Stimulated activated CD4-positive, alpha-beta T cell treated with anti-CD3 and anti-CD28 coated beads, Interleukin-2, amount 100 ng/mL, for 24 hours (primary cell): ENCODE measurements at regions not wholly inside any gene's neighbourhood (a gene's known extent, or its start where the extent isn't known, plus 50 kb on each side); places are given as distances from the start of the nearest gene placed in this dataset.
"Not testable (repeated sequence)": the region's sequence is repeated elsewhere in the genome, so short reads cannot be mapped to it uniquely, and the experiment has no call there.

ENCODE experiments used
- DNase-seq, 2 donors: peaks; one replicate each; pipeline ENCODE4 v3.0.0-alpha.2; 2020

DNA sequence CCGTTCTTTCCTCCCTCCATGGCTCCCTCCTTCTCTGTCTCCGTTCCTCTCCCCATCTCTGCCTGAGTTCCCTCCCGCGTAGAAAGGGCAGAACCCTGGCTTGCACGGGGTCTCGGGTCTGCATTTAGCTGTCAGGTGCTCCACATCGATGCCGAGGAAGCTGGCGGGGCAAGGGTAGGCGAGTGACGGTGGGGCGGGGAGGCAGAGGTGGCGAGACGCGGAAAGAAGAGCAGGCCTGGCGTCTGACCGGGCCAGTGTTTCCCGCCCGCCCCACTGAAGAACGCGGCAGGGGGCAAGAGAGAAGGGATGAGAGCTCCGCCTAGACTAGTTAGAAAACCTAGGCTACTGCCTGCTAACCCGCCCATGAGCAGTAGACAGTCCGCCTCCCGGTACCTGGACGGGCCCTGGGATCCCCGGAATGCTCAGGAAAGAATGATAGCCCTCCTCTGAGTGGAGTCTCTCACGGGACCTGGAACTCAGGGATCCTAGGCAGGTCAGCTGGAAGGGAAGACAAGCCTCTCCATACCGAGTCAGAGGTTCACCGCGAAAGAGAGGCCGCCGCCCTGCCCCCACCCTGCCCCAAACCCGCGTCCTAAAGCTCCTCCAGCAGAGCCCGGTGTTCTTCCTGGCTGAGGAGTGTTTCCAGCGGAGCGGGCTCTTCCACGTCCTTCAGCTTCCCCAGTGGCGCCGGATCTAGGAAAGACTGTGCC lies 357.9 kb upstream of the DEFB115 start:
- DNase-seq = not testable (repeated sequence)

DNA sequence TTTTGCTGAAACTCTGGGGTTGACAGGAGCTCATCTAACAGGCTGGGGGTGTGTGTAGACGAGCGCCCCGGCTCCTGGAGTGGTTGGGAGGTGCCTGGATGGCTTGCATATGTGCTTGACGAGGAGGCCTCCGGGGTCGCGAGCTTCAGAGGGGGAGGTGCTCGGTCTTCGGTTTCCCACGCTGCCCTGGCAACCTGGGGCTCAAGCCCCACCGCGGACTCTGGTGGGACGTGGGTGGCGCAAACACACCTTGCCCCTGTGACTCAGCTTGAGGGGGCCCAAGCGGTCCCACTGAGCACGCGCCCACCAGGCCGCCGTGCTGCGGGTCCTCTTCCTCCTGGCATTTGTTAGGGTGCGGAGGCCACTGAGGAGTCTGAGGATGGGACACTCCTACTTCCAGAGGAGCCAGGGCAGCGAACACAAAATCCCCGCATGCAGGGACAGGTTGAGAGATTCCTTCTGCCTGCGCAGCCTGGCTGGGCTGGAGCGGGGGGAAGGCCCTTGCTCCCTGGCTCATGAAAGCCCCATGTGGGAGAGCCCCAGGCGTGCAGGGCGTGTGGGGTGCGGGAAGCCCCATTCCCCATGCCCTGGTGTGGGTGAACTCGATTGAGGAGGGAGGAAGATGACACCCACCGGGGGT lies 357.3 kb upstream of the DEFB115 start:
- DNase-seq = not testable (repeated sequence)

DNA sequence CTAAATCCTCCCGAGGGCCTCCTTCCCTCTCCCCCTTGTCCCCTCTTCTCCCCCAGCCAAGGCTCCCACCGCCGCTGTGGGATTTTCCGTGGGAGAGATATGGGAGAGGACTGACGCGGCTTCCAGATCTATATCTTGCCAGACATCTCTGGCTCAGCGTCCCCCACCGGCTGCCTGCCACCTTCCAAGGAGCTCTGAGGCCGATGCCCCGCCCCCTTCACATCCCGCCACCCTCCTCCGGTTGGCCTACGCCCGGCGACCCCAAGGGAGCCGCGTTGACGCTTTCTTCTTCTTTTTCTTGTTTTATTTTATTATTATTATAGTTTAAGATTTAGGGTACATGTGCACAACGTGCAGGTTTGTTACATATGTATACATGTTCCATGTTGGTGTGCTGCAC lies 352.2 kb upstream of the DEFB115 start:
- not testable (repeated sequence) for DNase-seq

DNA sequence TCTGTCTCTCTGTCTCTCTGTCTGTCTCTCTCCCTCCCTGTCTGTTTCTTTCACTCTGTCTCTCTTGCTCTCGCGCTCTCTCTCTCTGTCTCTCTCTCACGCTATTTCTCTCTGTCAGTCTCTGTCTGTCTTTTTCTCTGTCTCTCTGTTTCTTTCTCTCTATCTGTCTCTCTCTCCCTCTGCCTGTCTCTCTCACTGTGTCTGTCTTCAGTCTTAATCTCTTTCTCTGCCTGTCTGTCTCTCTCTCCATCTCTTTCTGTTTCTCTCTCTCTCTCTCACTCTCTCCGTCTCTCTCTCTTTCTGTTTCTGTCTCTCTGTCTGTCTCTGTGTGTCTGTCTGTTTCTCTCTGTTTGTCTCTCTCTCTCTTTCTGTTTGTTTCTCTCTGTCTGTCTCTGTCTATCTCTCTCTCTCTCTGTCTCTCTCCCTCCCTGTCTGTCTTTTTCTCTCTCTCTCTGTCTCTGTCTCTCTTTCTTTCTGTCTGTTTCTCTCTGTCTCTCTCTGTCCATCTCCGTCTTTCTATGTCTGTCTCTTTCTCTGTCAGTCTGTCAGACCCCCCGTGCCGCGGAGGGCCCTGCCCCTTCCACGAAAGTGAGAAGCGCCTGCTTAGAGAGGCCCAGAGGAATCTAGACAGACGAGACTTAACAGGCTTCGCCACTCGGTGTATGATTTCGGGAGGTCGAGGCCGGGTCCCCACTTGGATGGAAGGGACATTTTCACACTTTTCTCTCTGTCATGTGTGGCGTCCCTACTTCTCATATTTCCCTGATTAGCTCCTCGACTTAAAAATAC lies 346.3 kb upstream of the DEFB115 start:
- DNase-seq = no peak

DNA sequence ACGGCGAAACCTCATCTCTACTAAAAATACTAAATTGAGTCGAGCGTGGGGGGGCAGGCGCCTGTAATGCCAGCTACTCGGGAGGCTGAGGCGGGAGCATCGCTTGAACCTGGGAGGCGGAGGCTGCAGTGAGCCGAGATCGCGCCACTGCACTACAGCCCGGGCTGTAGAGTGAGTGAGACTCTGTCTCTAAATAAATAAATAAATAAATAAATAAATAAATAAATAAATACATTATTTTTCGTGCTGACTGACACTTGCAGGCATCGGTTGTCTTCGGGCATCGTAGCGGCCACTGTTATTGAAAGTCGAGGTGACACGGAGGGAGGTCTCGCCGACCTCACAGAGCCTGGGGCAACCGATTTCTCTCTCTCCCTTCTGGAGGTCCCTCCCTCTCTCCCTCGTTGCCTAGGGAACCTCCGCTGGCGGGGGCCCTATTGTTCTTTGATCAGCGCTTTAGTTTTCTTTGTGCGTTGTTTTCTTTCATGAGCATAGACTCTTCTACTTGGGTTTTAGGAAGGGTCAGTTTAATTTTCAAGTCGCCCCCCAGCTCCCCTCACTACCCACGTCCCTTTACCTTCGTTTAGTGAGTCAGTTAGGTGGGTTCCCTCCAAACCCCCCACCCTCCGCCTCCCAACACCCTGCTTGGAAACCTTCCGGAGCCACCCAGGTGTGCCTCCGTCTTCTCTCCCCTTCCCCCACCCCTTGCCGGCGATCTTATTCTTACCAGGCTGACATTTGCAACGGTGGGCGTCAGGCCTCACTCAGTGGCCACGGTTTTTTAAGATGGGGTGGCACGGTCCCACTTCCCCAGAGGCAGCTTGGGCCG lies 345.4 kb upstream of the DEFB115 start:
- not testable (repeated sequence) for DNase-seq

DNA sequence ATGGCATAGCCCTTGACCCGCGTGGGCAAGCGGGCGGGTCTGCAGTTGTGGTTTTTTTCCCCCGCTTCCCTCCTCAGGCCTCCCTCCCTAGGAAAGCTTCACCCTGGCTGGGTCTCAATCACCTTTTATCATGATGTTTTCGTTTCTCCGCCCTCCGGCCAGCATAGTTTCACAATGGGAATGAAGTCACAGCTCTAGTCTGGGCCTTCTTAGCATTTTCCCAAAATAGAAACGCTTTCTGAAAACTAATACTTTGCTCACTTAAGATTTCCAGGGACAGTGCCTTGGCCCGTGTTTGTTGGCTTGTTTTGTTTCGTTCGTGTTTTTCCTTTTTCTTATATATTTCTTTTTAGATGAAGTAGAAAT lies 344.8 kb upstream of the DEFB115 start:
- DNase-seq = not testable (repeated sequence)

DNA sequence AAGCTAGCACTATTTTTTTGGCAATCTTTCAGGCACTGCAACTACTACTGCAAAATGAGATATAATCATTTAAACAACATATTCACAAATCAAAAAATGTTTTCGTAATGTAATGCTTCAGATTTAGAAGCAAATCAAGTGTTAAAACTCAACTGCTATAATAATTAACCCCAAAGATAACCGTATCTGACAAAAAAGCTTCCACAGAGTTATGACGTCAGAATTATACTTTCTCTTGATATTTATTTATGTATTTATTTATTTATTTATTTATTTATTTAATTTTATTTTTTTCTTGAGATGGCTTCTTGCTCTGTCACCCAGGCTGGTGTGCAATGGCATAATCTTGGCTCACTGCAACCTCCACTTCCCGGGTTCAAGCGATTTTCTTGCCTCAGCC lies 341.1 kb upstream of the DEFB115 start:
- DNase-seq = not testable (repeated sequence)

DNA sequence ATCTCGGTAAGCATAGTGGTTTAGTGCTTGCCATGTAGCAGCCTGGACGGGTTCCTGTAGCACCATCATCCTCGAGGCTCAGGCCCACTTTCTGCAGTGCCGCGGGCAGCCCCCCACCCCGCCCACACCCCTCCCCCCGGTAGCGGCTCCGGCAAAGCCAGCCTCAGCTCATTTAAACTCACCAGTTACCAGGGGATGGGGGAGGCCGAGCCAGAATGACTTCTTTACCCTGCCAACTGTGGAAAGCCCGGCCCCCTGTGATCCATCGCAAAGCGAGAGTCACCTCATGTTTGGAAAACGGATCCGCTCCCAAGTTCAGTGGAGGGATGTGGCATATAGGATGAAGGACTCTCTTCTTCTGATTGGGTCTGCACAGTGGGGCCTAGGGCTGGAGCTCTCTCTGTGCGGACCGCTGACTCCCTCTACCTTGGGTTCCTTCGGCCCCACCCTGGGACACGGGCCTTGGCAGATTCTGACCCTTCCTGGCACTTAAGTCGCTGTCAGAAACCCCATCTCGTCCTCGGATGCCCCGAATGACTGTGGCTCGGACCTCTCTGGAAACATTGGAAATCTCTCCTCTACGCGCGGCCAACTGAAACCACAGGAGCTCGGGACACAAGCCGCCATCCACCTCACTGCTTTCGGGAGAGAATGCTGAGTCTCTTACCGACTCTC lies 337.8 kb upstream of the DEFB115 start:
- DNase-seq = no peak

DNA sequence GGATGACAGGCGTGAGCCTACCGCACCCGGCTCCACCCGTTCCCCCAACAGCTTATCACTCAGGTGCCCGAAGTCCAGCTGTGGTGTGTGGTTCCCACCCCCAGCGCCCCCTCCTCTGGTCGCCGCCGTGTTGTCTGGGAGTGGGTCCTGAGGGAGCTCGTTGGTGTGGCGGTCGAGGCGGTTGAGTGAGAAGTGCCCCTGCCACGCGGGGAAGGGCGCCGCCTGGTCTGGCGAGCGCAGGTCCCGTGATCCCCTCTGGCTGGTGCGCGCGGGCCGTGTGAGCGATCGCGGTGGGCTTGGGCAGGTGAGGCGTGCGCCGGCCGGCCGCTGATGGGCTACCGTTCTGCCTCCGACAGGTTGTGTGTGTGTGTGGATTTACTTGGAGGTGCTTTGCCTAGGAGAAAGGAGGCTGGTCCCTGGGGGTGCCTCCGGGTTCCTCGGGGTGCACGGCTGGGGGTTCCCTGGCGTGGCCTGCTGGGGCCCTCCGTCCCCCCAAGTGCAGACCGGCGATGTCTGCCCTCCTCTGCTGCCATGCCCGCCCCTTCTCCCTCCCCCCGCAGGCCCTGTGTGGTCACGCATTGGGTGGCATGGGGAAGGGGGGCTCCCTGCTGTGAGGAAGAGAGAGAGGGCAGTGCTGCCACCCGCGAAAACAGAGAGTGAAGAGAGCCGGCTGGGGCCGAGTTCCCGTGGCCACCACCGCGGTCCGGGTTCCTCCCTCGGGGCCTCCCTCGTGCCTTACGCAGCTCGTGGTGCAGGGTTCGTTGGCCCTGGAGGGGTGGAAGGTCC lies 336.0 kb upstream of the DEFB115 start:
- no peak for DNase-seq

DNA sequence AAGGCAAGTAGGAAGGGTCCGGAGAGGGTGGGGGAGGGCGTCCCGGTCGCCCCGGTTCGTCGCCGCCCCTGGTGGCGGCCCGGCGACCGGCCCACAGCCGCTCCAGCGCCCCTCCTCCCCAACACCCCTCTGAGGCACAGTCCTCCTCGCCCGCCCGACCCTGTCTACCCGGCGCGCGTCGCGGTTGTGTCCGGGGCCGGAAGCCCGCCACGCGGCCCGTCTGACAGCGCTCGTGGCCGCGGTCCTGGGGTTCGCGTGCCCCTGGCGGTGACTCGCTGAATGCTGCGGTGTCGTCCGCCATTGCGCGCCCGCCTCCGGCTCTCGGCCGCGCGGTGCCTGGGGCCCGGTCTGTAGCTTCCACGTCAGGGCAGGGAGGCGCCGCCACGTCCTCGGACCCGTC lies 335.3 kb upstream of the DEFB115 start:
- DNase-seq = no peak

DNA sequence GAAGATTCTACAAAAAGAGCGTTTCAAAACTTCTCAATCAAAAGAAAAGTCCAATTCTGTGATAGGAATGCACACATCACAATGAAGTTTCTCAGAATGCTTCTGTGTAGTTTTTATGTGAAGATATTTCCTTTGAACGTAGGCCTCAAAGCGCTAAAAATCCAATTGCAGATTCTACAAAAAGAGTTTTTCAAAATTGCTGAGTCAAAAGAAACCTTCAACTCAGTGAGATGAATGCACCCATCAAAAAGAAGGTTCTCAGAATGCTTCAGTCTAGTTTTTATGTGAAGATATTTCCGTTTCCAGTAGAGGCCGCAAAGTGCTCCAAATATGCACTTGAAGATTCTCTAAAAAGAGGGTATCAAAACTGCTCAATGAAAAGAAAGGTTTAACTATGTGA lies 319.7 kb upstream of the DEFB115 start:
- no peak for DNase-seq

DNA sequence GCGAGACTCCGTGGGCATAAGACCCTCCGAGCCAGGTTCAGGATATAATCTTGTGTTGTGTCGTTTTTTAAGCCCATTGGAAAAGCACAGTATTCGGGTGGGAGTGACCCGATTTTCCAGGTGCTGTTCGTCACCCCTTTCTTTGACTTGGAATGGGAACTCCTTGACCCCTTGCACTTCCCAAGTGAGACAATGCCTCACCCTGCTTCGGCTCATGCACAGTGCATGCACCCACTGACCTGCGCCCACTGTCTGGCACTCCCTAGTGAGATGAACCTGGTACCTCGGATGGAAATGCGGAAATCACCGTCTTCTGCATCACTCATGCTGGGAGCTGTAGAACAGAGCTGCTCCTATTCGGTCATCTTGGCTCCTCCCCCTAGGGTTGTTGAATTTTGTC lies 307.7 kb upstream of the DEFB115 start:
- DNase-seq = no peak

DNA sequence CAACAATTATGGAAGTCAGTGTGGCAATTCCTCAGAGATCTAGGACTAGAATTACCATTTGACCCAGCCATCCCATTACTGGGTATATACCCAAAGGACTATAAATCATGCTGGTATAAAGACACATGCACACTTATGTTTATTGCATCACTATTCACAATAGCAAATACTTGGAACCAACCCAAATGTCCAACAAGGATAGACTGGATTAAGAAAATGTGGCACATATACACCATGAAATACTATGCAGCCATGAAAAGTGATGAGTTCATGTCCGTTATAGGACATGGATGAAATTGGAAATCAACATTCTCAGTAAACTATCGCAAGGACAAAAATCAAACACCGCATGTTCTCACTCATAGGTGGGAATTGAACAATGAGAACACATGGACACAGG lies 306.4 kb upstream of the DEFB115 start:
- DNase-seq = not testable (repeated sequence)

DNA sequence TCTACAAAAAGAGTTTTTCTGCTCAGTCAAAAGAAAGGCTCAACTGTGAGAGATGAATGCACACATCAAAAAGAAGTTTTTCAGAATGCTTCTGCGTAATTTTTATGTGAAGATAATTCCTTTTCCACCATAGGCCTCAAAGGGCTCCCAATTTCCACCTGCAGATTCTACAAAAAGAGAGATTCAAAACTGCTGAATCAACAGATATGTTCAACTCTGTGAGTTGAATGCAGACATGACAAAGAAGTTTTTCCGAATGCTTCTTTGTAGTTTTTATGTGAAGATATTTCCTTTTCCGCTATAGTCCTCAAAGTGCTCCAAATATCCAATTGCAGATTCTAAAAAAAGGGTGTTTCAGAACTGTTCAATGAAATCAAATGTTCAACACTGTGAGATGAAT lies 300.8 kb upstream of the DEFB115 start:
- DNase-seq = not testable (repeated sequence)

DNA sequence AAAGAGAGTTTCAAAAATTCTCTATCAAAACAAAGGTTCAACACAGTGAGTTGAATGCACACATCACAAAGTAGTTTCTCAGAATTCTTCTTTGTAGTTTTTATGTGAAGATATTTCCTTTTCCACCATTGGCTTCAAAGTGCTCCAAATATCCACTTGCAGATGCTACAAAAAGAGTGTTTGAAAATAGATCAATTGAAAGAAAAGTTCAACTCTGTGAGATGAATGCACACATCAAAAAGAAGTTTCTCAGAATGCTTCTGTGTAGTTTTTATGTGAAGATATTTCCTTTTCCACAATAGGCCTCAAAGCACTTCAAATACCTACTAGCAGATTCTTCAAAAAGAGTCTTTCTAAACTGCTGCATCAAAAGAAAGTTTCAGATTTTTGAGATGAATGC lies 298.3 kb upstream of the DEFB115 start:
- not testable (repeated sequence) for DNase-seq

DNA sequence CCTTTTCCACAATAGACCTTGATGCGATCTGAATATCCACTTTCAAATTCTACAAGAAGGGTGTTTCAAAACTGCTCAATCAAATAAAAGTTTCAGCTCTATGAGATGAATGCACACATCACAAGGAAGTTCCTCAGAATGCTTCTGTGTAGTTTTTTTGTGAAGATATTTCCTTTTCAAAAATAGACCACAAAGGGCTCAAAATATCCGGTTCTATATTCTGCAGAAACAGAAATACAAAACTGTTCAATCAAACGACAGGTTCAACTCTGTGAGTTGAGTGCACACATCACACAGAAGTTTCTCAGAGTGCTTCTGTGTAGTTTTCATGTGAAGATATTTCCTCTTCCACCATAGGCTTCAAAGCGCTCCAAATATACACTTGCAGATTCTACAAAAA lies 293.9 kb upstream of the DEFB115 start:
- no peak for DNase-seq

DNA sequence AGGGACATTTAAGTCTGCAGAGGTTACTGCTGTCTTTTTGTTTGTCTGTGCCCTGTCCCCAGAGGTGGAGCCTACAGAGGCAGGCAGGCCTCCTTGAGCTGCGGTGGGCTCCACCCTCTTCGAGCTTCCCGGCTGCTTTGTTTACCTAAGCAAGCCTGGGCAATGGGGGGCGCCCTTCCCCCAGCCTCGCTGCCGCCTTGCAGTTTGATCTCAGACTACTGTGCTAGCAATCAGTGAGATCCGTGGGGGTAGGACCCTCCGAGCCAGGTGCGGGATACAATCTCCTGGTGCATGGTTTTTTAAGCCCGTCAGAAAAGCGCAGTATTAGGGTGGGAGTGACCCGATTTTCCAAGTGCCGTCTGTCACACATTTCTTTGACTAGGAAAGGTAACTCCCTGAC lies 281.6 kb upstream of the DEFB115 start:
- DNase-seq = not testable (repeated sequence)

DNA sequence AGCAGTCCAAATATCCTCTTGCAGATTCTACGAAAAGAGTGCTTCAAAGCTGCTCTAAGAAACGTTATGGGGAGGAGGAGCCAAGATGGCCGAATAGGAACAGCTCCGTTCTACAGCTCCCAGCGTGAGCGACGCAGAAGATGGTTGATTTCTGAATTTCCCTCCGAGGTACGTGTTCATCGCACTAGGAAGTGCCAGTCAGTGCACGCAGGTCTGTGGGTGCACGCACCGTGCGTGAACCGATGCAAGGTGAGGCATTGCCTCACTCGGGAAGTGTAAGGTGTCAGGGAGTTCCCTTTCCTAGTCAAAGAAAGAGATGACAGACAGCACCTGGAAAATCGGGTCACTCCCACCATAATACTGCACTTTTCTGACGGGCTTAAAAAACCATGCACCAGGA lies 272.1 kb upstream of the DEFB115 start:
- DNase-seq = no peak
